WTC11 (cell line): ENCODE measurements at regions not wholly inside any gene's neighbourhood (a gene's known extent, or its start where the extent isn't known, plus 50 kb on each side); places are given as distances from the start of the nearest gene placed in this dataset.
"Not testable (repeated sequence)": the region's sequence is repeated elsewhere in the genome, so short reads cannot be mapped to it uniquely, and the experiment has no call there.

Source experiments
- ATAC-seq: fragments of 200-7000 bp; cut with Tn5 transposase; 2 replicates; pipeline ENCODE4 v1.10.0; 2021; ENCODE audit warnings: mild to moderate bottlenecking, moderate library complexity
- CTCF ChIA-PET: fragments of 300-600 bp; sonication (Branson Sonifier 250); formaldehyde crosslinking; loops from one replicate; lab custom pipeline; 2021; ENCODE audit warnings: antibody characterized with exemption; lab: Charles Lee
- POLR2A ChIA-PET: fragments of 350-600 bp; sonication (Branson Sonifier 250); formaldehyde crosslinking; loops from one replicate; lab custom pipeline; 2021; ENCODE audit warnings: antibody characterized with exemption; lab: Charles Lee
- DNase-seq: peaks from one replicate; pipeline ENCODE4 v3.0.0; 2021; ENCODE audit warnings: low spot score
- H3K27ac Mint-ChIP-seq: 2 replicates; pipeline ENCODE4 v1.8.0; 2021; ENCODE audit warnings: mixed read lengths
- H3K27me3 Mint-ChIP-seq: 2 replicates; pipeline ENCODE4 v1.8.0; 2021; ENCODE audit warnings: low read depth, mild to moderate bottlenecking, moderate library complexity, mixed read lengths
- H3K36me3 Mint-ChIP-seq: 2 replicates; pipeline ENCODE4 v1.8.0; 2021; ENCODE audit warnings: mixed read lengths
- H3K4me1 Mint-ChIP-seq: 2 replicates; pipeline ENCODE4 v1.8.0; 2022; ENCODE audit warnings: mixed read lengths
- H3K4me3 Mint-ChIP-seq: 2 replicates; pipeline ENCODE4 v1.8.0; 2021; ENCODE audit warnings: mild to moderate bottlenecking, moderate library complexity, mixed read lengths
- H3K9me3 Mint-ChIP-seq: 2 replicates; pipeline ENCODE4 v1.8.0; 2021; ENCODE audit warnings: mixed read lengths
- CREM ChIP-seq: sonication (generic); formaldehyde crosslinking; IDR thresholded peaks from 2 replicates; pipeline ENCODE4 v1.8.1; 2022; ENCODE audit warnings: mild to moderate bottlenecking, missing genetic modification reagents, moderate library complexity
- GABPB1 ChIP-seq: sonication (generic); formaldehyde crosslinking; IDR thresholded peaks from 2 replicates; pipeline ENCODE4 v1.8.1; 2023; ENCODE audit warnings: mild to moderate bottlenecking, missing genetic modification reagents
- HMGA2 ChIP-seq: fragments of 250-450 bp; sonication (Bioruptor Pico); IDR thresholded peaks from 2 replicates; pipeline ENCODE4 v1.4.0; 2021; ENCODE audit warnings: mild to moderate bottlenecking, moderate library complexity
- JAZF1 ChIP-seq: fragments of 250-450 bp; sonication (Bioruptor Pico); IDR thresholded peaks from 2 replicates; pipeline ENCODE4 v1.9.0; 2021; ENCODE audit warnings: moderate library complexity, mild to moderate bottlenecking, inconsistent platforms
- MXD4 ChIP-seq: fragments of 250-450 bp; sonication (Bioruptor Pico); IDR thresholded peaks from 2 replicates; pipeline ENCODE4 v1.8.0; 2021; ENCODE audit warnings: mild to moderate bottlenecking, moderate library complexity, borderline replicate concordance
- RORB ChIP-seq: fragments of 250-450 bp; sonication (Bioruptor Pico); IDR thresholded peaks from 2 replicates; pipeline ENCODE4 v1.9.0; 2021; ENCODE audit warnings: mild to moderate bottlenecking
- SOX15 ChIP-seq: fragments of 250-450 bp; sonication (Bioruptor Pico); IDR thresholded peaks from 2 replicates; pipeline ENCODE4 v1.9.0; 2021; ENCODE audit warnings: mild to moderate bottlenecking
- SP1 ChIP-seq: sonication (generic); formaldehyde crosslinking; conservative IDR thresholded peaks from 2 replicates; pipeline ENCODE4 v1.8.1; 2022; ENCODE audit warnings: missing genetic modification reagents
- TP53 ChIP-seq: sonication (generic); formaldehyde crosslinking; IDR thresholded peaks from 2 replicates; pipeline ENCODE4 v1.8.1; 2023; ENCODE audit warnings: mild to moderate bottlenecking, missing genetic modification reagents
- ZNF121 ChIP-seq: sonication (generic); formaldehyde crosslinking; IDR thresholded peaks from 2 replicates; pipeline ENCODE4 v1.8.0; 2023; ENCODE audit warnings: missing genetic modification reagents
- ZNF317 ChIP-seq: sonication (generic); formaldehyde crosslinking; IDR thresholded peaks from 2 replicates; pipeline ENCODE4 v1.8.1; 2023; ENCODE audit warnings: low read depth, mild to moderate bottlenecking, moderate library complexity, missing genetic modification reagents, borderline replicate concordance
- ZNF423 ChIP-seq: fragments of 250-450 bp; sonication (Bioruptor Pico); IDR thresholded peaks from 2 replicates; pipeline ENCODE4 v2.1.2; 2022; ENCODE audit warnings: mild to moderate bottlenecking, moderate library complexity
- TF ChIP-seq, protein P1 (sequence below): sonication (generic); formaldehyde crosslinking; IDR thresholded peaks from 2 replicates; pipeline ENCODE4 v1.8.1; 2022; ENCODE audit warnings: mild to moderate bottlenecking, moderate library complexity, missing genetic modification reagents
- TF ChIP-seq, protein P2 (sequence below): sonication (generic); formaldehyde crosslinking; IDR thresholded peaks from 2 replicates; pipeline ENCODE4 v1.8.0; 2023; ENCODE audit warnings: missing genetic modification reagents, mild to moderate bottlenecking, borderline replicate concordance
- TF ChIP-seq, protein P3 (sequence below): fragments of 250-450 bp; sonication (Bioruptor Pico); IDR thresholded peaks from 2 replicates; pipeline ENCODE4 v1.9.0; 2021; ENCODE audit warnings: mild to moderate bottlenecking, borderline replicate concordance
- TF ChIP-seq, protein P4 (sequence below): sonication (generic); formaldehyde crosslinking; IDR thresholded peaks from 2 replicates; pipeline ENCODE4 v1.8.1; 2022; ENCODE audit warnings: missing genetic modification reagents, borderline replicate concordance
- TF ChIP-seq, protein P5 (sequence below): sonication (generic); formaldehyde crosslinking; IDR thresholded peaks from 2 replicates; pipeline ENCODE4 v1.8.1; 2022; ENCODE audit warnings: low read depth, mild to moderate bottlenecking, moderate library complexity, missing genetic modification reagents, borderline replicate concordance
- TF ChIP-seq, protein P6 (sequence below): sonication (generic); formaldehyde crosslinking; IDR thresholded peaks from 2 replicates; pipeline ENCODE4 v1.8.1; 2023; ENCODE audit warnings: mild to moderate bottlenecking, missing genetic modification reagents

DNA sequence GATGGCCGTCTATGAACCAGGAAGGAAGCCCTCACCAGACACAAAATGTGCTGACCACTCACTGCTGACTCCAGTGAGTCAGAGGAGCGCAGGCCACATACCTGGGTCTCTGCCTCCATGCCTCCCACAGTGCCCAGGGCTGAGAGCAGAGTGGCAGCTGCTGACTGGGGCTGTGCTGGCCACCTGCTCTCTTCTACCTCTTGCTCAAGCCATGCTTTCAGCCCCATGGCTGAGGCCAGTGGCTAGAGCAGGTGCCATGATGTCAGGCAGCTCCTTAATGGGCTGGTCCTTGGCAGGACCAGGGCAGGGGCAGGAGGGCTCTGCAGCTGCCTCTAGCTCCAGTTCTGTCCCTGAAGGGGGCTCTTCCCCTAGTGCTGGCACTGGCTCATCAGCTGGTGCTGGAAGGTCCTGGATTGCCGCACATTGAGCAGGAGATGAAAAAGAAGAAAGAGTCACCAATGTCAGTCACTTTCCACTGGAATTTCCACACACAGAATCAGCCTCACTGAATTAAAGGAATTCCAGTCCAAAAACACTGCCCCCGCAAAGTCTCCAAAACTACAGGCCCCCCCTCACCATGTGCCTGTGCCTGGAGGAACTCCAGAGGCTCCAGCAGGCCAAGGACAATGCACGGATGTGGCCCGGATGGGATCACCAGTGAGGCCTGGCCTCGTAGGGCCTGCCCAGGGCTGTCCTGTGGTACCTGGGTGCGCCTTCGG is 86.4 kb downstream of the GGTLC2 start:
- ChIA-PET POLR2A (no interaction called here), CTCF (interaction anchor here (1.0 to 1.8 kb wide), 2 partner anchors 21 to 22 kb away, joined by 3 to 5 read pairs; no protein-coding TSS in a partner anchor)
- Mint-ChIP-seq H3K4me3 (no peak overlapping the region), H3K27ac (no peak overlapping the region), H3K9me3 (no peaks in the 10 kb centered on the region), H3K4me1 (0 out of 2 replicates have a peak, but pooled peaks cover 3% of the 10 kb centered on the region), H3K27me3 (peaks cover 93% of the 10 kb centered on the region), H3K36me3 (no peaks in the 10 kb centered on the region)
- ATAC-seq (no peak), DNase-seq (no peak)
- TF ChIP-seq, protein P1, sequence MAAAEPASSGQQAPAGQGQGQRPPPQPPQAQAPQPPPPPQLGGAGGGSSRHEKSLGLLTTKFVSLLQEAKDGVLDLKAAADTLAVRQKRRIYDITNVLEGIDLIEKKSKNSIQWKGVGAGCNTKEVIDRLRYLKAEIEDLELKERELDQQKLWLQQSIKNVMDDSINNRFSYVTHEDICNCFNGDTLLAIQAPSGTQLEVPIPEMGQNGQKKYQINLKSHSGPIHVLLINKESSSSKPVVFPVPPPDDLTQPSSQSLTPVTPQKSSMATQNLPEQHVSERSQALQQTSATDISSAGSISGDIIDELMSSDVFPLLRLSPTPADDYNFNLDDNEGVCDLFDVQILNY, result no peak
- TF ChIP-seq HMGA2 (CRISPR knock-in tag) (no peak), GABPB1 (CRISPR knock-in tag) (no peak), ZNF317 (CRISPR knock-in tag) (no peak), SOX15 (CRISPR knock-in tag) (no peak), TP53 (CRISPR knock-in tag) (no peak), RORB (no peak), JAZF1 (CRISPR knock-in tag) (no peak), SP1 (CRISPR knock-in tag) (no peak), CREM (CRISPR knock-in tag) (no peak), ZNF423 (no peak), ZNF121 (CRISPR knock-in tag) (no peak)
- TF ChIP-seq, protein P2, sequence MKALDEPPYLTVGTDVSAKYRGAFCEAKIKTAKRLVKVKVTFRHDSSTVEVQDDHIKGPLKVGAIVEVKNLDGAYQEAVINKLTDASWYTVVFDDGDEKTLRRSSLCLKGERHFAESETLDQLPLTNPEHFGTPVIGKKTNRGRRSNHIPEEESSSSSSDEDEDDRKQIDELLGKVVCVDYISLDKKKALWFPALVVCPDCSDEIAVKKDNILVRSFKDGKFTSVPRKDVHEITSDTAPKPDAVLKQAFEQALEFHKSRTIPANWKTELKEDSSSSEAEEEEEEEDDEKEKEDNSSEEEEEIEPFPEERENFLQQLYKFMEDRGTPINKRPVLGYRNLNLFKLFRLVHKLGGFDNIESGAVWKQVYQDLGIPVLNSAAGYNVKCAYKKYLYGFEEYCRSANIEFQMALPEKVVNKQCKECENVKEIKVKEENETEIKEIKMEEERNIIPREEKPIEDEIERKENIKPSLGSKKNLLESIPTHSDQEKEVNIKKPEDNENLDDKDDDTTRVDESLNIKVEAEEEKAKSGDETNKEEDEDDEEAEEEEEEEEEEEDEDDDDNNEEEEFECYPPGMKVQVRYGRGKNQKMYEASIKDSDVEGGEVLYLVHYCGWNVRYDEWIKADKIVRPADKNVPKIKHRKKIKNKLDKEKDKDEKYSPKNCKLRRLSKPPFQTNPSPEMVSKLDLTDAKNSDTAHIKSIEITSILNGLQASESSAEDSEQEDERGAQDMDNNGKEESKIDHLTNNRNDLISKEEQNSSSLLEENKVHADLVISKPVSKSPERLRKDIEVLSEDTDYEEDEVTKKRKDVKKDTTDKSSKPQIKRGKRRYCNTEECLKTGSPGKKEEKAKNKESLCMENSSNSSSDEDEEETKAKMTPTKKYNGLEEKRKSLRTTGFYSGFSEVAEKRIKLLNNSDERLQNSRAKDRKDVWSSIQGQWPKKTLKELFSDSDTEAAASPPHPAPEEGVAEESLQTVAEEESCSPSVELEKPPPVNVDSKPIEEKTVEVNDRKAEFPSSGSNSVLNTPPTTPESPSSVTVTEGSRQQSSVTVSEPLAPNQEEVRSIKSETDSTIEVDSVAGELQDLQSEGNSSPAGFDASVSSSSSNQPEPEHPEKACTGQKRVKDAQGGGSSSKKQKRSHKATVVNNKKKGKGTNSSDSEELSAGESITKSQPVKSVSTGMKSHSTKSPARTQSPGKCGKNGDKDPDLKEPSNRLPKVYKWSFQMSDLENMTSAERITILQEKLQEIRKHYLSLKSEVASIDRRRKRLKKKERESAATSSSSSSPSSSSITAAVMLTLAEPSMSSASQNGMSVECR, result no peak
- TF ChIP-seq, protein P3, sequence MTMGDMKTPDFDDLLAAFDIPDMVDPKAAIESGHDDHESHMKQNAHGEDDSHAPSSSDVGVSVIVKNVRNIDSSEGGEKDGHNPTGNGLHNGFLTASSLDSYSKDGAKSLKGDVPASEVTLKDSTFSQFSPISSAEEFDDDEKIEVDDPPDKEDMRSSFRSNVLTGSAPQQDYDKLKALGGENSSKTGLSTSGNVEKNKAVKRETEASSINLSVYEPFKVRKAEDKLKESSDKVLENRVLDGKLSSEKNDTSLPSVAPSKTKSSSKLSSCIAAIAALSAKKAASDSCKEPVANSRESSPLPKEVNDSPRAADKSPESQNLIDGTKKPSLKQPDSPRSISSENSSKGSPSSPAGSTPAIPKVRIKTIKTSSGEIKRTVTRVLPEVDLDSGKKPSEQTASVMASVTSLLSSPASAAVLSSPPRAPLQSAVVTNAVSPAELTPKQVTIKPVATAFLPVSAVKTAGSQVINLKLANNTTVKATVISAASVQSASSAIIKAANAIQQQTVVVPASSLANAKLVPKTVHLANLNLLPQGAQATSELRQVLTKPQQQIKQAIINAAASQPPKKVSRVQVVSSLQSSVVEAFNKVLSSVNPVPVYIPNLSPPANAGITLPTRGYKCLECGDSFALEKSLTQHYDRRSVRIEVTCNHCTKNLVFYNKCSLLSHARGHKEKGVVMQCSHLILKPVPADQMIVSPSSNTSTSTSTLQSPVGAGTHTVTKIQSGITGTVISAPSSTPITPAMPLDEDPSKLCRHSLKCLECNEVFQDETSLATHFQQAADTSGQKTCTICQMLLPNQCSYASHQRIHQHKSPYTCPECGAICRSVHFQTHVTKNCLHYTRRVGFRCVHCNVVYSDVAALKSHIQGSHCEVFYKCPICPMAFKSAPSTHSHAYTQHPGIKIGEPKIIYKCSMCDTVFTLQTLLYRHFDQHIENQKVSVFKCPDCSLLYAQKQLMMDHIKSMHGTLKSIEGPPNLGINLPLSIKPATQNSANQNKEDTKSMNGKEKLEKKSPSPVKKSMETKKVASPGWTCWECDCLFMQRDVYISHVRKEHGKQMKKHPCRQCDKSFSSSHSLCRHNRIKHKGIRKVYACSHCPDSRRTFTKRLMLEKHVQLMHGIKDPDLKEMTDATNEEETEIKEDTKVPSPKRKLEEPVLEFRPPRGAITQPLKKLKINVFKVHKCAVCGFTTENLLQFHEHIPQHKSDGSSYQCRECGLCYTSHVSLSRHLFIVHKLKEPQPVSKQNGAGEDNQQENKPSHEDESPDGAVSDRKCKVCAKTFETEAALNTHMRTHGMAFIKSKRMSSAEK (CRISPR knock-in tag), result no peak
- TF ChIP-seq, protein P4, sequence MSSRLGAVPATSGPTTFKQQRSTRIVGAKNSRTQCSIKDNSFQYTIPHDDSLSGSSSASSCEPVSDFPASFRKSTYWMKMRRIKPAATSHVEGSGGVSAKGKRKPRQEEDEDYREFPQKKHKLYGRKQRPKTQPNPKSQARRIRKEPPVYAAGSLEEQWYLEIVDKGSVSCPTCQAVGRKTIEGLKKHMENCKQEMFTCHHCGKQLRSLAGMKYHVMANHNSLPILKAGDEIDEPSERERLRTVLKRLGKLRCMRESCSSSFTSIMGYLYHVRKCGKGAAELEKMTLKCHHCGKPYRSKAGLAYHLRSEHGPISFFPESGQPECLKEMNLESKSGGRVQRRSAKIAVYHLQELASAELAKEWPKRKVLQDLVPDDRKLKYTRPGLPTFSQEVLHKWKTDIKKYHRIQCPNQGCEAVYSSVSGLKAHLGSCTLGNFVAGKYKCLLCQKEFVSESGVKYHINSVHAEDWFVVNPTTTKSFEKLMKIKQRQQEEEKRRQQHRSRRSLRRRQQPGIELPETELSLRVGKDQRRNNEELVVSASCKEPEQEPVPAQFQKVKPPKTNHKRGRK (CRISPR knock-in tag), result no peak

DNA sequence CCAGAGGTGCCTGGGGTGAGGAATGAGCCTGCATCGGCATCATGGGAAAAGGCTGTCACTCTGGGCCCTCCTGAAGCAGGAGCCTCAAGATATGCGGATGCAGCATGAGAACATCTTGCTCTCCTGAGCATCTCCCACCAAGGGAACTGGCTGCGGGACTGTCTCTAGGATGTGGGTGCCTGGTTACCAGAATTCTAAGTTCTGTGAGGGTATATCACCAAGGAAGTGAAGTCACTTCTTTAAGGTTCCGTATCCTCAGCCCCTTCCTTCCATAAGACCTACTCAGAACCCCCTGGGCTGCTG is 86.9 kb downstream of the GGTLC2 start:
- peaks cover 93% of the 10 kb centered on the region for H3K27me3 Mint-ChIP-seq

DNA sequence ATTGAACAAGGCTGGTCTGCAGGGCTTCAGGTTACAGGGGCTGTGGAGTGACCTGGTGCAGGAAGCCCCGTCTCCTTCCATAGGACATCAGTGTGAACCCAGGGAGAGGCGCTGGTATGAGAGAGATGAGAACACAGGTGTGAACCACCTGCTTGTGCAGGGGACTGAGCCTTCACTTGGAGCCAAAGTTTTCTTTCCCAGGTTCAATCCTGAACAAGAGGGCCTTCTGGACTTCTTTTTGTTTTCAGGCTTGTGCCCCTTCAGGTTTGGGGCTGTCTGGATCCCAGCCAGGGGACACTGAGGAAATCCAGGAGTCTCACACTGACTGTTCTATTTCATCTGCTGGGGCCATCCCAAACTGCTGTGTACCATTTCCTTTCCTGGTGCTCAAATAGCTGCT is 88.6 kb downstream of the GGTLC2 start:
- H3K27ac Mint-ChIP-seq, H3K4me1 Mint-ChIP-seq, H3K4me3 Mint-ChIP-seq, H3K36me3 Mint-ChIP-seq, ATAC-seq, H3K9me3 Mint-ChIP-seq, POLR2A ChIA-PET, DNase-seq: not testable (repeated sequence)
- CTCF ChIA-PET, result interaction anchor here (2.7 kb wide), 1 partner anchor 12 kb away, joined by 24 read pairs; no protein-coding TSS in a partner anchor
- peaks cover 94% of the 10 kb centered on the region for H3K27me3 Mint-ChIP-seq

More for the DNA sequence above, 86.9 kb downstream of the GGTLC2 start:
- no peak overlapping the region for H3K27ac Mint-ChIP-seq
- H3K9me3 Mint-ChIP-seq, result no peaks in the 10 kb centered on the region
- H3K4me1 Mint-ChIP-seq, result 0 out of 2 replicates have a peak, but pooled peaks cover 3% of the 10 kb centered on the region
- no peak for DNase-seq
- no peaks in the 10 kb centered on the region for H3K36me3 Mint-ChIP-seq
- H3K4me3 Mint-ChIP-seq, result no peak overlapping the region
- TF ChIP-seq MXD4, result no peak
- TF ChIP-seq, protein P5, sequence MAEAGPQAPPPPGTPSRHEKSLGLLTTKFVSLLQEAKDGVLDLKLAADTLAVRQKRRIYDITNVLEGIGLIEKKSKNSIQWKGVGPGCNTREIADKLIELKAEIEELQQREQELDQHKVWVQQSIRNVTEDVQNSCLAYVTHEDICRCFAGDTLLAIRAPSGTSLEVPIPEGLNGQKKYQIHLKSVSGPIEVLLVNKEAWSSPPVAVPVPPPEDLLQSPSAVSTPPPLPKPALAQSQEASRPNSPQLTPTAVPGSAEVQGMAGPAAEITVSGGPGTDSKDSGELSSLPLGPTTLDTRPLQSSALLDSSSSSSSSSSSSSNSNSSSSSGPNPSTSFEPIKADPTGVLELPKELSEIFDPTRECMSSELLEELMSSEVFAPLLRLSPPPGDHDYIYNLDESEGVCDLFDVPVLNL, result no peak
- TF ChIP-seq, protein P6, sequence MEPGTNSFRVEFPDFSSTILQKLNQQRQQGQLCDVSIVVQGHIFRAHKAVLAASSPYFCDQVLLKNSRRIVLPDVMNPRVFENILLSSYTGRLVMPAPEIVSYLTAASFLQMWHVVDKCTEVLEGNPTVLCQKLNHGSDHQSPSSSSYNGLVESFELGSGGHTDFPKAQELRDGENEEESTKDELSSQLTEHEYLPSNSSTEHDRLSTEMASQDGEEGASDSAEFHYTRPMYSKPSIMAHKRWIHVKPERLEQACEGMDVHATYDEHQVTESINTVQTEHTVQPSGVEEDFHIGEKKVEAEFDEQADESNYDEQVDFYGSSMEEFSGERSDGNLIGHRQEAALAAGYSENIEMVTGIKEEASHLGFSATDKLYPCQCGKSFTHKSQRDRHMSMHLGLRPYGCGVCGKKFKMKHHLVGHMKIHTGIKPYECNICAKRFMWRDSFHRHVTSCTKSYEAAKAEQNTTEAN (CRISPR knock-in tag), result no peak
- CTCF ChIA-PET, result no interaction called here
- ATAC-seq, result no peak
- POLR2A ChIA-PET, result no interaction called here
